ENCODE measurements at regions not wholly inside any gene's neighbourhood (a gene's known extent, or its start where the extent isn't known, plus 50 kb on each side); places are given as distances from the start of the nearest gene placed in this dataset.
"Not testable (repeated sequence)": the region's sequence is repeated elsewhere in the genome, so short reads cannot be mapped to it uniquely, and the experiment has no call there.

- H3K36me3 Mint-ChIP-seq (ENCODE audit: unreplicated experiment): no peaks in the 10 kb centered on the region
- H3K9me3 Mint-ChIP-seq (ENCODE audit: unreplicated experiment): no peaks in the 10 kb centered on the region
- no peak for DNase-seq
- no peak overlapping the region for H3K27ac Mint-ChIP-seq (ENCODE audit: unreplicated experiment)
- no peak for TF ChIP-seq CTCF (IDR thresholded peaks at IDR 0.05; ENCODE audit: partially characterized antibody, unreplicated experiment)
- H3K4me3 Mint-ChIP-seq (ENCODE audit: unreplicated experiment): no peak overlapping the region
- no peaks in the 10 kb centered on the region for H3K27me3 Mint-ChIP-seq (ENCODE audit: unreplicated experiment)
- no peaks in the 10 kb centered on the region for H3K4me1 Mint-ChIP-seq (ENCODE audit: low read depth, unreplicated experiment)
These were observed 334.4 kb upstream of the PCDH18 start for GRCh38 chr4:137866671-137867070.

- Mint-ChIP-seq H3K9me3 (ENCODE audit: unreplicated experiment) (no peaks in the 10 kb centered on the region), H3K4me1 (ENCODE audit: low read depth, unreplicated experiment) (no peaks in the 10 kb centered on the region), H3K36me3 (ENCODE audit: unreplicated experiment) (no peaks in the 10 kb centered on the region), H3K27ac (ENCODE audit: unreplicated experiment) (no peak overlapping the region), H3K27me3 (ENCODE audit: unreplicated experiment) (no peaks in the 10 kb centered on the region), H3K4me3 (ENCODE audit: unreplicated experiment) (no peak overlapping the region)
- no peak for DNase-seq
- peak; percentile 64 for TF ChIP-seq CTCF (IDR thresholded peaks at IDR 0.05; ENCODE audit: partially characterized antibody, unreplicated experiment)
These were observed 329.4 kb upstream of the PCDH18 start for GRCh38 chr4:137861682-137862081.

GRCh38 chr4:137853424-137853823 is 321.1 kb upstream of the PCDH18 start:
- Mint-ChIP-seq H3K4me3 (ENCODE audit: unreplicated experiment) (no peak overlapping the region), H3K4me1 (ENCODE audit: low read depth, unreplicated experiment) (no peaks in the 10 kb centered on the region), H3K27ac (ENCODE audit: unreplicated experiment) (no peak overlapping the region), H3K36me3 (ENCODE audit: unreplicated experiment) (peaks cover 7% of the 10 kb centered on the region), H3K9me3 (ENCODE audit: unreplicated experiment) (peaks cover 2% of the 10 kb centered on the region), H3K27me3 (ENCODE audit: unreplicated experiment) (peaks cover 3% of the 10 kb centered on the region)
- DNase-seq: no peak
- no peak for TF ChIP-seq CTCF (IDR thresholded peaks at IDR 0.05; ENCODE audit: partially characterized antibody, unreplicated experiment)

- Mint-ChIP-seq H3K36me3 (ENCODE audit: unreplicated experiment) (peaks cover 7% of the 10 kb centered on the region), H3K27me3 (ENCODE audit: unreplicated experiment) (peaks cover 3% of the 10 kb centered on the region), H3K4me3 (ENCODE audit: unreplicated experiment) (no peak overlapping the region), H3K4me1 (ENCODE audit: low read depth, unreplicated experiment) (no peaks in the 10 kb centered on the region), H3K27ac (ENCODE audit: unreplicated experiment) (no peak overlapping the region), H3K9me3 (ENCODE audit: unreplicated experiment) (peaks cover 2% of the 10 kb centered on the region)
- no peak for DNase-seq
- no peak for TF ChIP-seq CTCF (IDR thresholded peaks at IDR 0.05; ENCODE audit: partially characterized antibody, unreplicated experiment)
These were observed 320.0 kb upstream of the PCDH18 start for GRCh38 chr4:137852326-137852725.

GRCh38 chr4:137851435-137851834 is 319.1 kb upstream of the PCDH18 start:
- no peak overlapping the region for H3K4me3 Mint-ChIP-seq (ENCODE audit: unreplicated experiment)
- H3K27me3 Mint-ChIP-seq (ENCODE audit: unreplicated experiment): peaks cover 3% of the 10 kb centered on the region
- H3K36me3 Mint-ChIP-seq (ENCODE audit: unreplicated experiment): peaks cover 7% of the 10 kb centered on the region
- no peak for DNase-seq
- H3K27ac Mint-ChIP-seq (ENCODE audit: unreplicated experiment): no peak overlapping the region
- H3K4me1 Mint-ChIP-seq (ENCODE audit: low read depth, unreplicated experiment): no peaks in the 10 kb centered on the region
- peaks cover 2% of the 10 kb centered on the region for H3K9me3 Mint-ChIP-seq (ENCODE audit: unreplicated experiment)
- no peak for TF ChIP-seq CTCF (IDR thresholded peaks at IDR 0.05; ENCODE audit: partially characterized antibody, unreplicated experiment)

GRCh38 chr4:137827945-137828344 is 295.7 kb upstream of the PCDH18 start:
- not testable (repeated sequence) for H3K27ac Mint-ChIP-seq (ENCODE audit: unreplicated experiment); H3K4me1 Mint-ChIP-seq (ENCODE audit: low read depth, unreplicated experiment); H3K4me3 Mint-ChIP-seq (ENCODE audit: unreplicated experiment); H3K9me3 Mint-ChIP-seq (ENCODE audit: unreplicated experiment); DNase-seq; H3K27me3 Mint-ChIP-seq (ENCODE audit: unreplicated experiment)
- H3K36me3 Mint-ChIP-seq (ENCODE audit: unreplicated experiment): peaks cover 12% of the 10 kb centered on the region

All from glutamatergic neuron (in vitro differentiated cells).